Gastroesophageal sphincter (tissue), 4 donors: ENCODE measurements at regions not wholly inside any gene's neighbourhood (a gene's known extent, or its start where the extent isn't known, plus 50 kb on each side); places are given as distances from the start of the nearest gene placed in this dataset.
"Not testable (repeated sequence)": the region's sequence is repeated elsewhere in the genome, so short reads cannot be mapped to it uniquely, and the experiment has no call there.

ENCODE experiments used
- ATAC-seq: fragments of 150-250 bp; one replicate; pipeline ENCODE4 v1.9.1; 2016; ENCODE audit warnings: mild to moderate bottlenecking, moderate library complexity
- H3K27ac ChIP-seq, 4 donors: fragments of 200-600 bp; sonication (generic) in 3 of 4; 1 replicate in 3 of 4; 2 replicates in 1 of 4; pipeline ENCODE4 v1.5.1; 2016 to 2019
- H3K27me3 ChIP-seq: fragments of 200-600 bp; sonication (generic); one replicate; pipeline ENCODE4 v1.5.1; 2019
- H3K36me3 ChIP-seq, 2 donors: fragments of 200-600 bp; sonication (generic); one replicate each; pipeline ENCODE4 v1.5.1; 2019; ENCODE audit warnings: control low read depth in 1 of 2
- H3K4me1 ChIP-seq, 3 donors: fragments of 200-600 bp; sonication (generic); 1 replicate in 2 of 3; 2 replicates in 1 of 3; pipeline ENCODE4 v1.5.1; 2016 to 2019; ENCODE audit warnings: control low read depth in 2 of 3
- H3K4me3 ChIP-seq, 2 donors: fragments of 200-600 bp; sonication (generic); one replicate each; pipeline ENCODE4 v1.5.1; 2019; ENCODE audit warnings: mild to moderate bottlenecking in 1 of 2, moderate library complexity in 1 of 2
- H3K9me3 ChIP-seq, 3 donors: fragments of 200-600 bp; sonication (generic); one replicate each; pipeline ENCODE4 v1.5.1; 2017 to 2019; ENCODE audit warnings: control low read depth in 2 of 3
- CTCF ChIP-seq, 4 experiments: fragments of 200-600 bp in 2 of 4; fragments of 450-650 bp in 2 of 4; sonication (generic) in 1 of 4; IDR thresholded peaks; one replicate each; pipeline ENCODE4 v1.5.1; 2017 to 2019; ENCODE audit warnings: antibody characterized with exemption in 4 of 4, mild to moderate bottlenecking in 2 of 4, moderate library complexity in 2 of 4
- EP300 ChIP-seq: sonication (generic); formaldehyde crosslinking; IDR thresholded peaks from one replicate; pipeline ENCODE4 v1.6.1; 2017; ENCODE audit warnings: antibody characterized with exemption, mild to moderate bottlenecking
- POLR2A ChIP-seq, 2 donors: fragments of 450-650 bp; IDR thresholded peaks; one replicate each; pipeline ENCODE4 v1.6.1; 2017; ENCODE audit warnings: antibody characterized with exemption in 2 of 2, mild to moderate bottlenecking in 2 of 2, moderate library complexity in 1 of 2
- POLR2AphosphoS5 ChIP-seq: sonication (generic); formaldehyde crosslinking; IDR thresholded peaks from one replicate; pipeline ENCODE4 v1.6.1; 2017; ENCODE audit warnings: antibody characterized with exemption
- WGBS, 2 donors: methylation state at CpG; one replicate each; pipeline ENCODE4 v1.1.5; 2018; ENCODE audit warnings: low coverage in 1 of 2; 5-methylcytosine and 5-hydroxymethylcytosine counted together

GRCh38 chr6:78797270-78797669 is 70.1 kb upstream of the IRAK1BP1 start:
- TF ChIP-seq POLR2AphosphoS5, result no peak
- TF ChIP-seq CTCF (IDR thresholded peaks at IDR 0.05), result no peak
- no peak for TF ChIP-seq POLR2A (IDR thresholded peaks at IDR 0.05)
- TF ChIP-seq EP300, result no peak
- Histone ChIP-seq H3K4me3 (no peak overlapping the region), H3K9me3 (peaks cover 0 to 61% (median 0%) of the 10 kb centered on the region in 3 donors), H3K36me3 (no peaks in the 10 kb centered on the region), H3K27ac (no peak overlapping the region), H3K27me3 (no peaks in the 10 kb centered on the region), H3K4me1 (no peaks in the 10 kb centered on the region)
- ATAC-seq, result no peak

GRCh38 chr6:78799682-78800081 is 67.7 kb upstream of the IRAK1BP1 start:
- H3K27me3 ChIP-seq, result no peaks in the 10 kb centered on the region
- no peaks in the 10 kb centered on the region for H3K4me1 ChIP-seq
- no peak overlapping the region for H3K27ac ChIP-seq
- peaks cover 0 to 83% (median 0%) of the 10 kb centered on the region in 3 donors for H3K9me3 ChIP-seq
- no peak for TF ChIP-seq EP300
- no peak for TF ChIP-seq POLR2AphosphoS5
- TF ChIP-seq CTCF (IDR thresholded peaks at IDR 0.05), result no peak
- TF ChIP-seq POLR2A (IDR thresholded peaks at IDR 0.05), result no peak
- WGBS, 2 donors, result 83 to 94% methylated on average over 2 of the region's 2 CpGs
- H3K4me3 ChIP-seq, result no peak overlapping the region
- no peak for ATAC-seq
- H3K36me3 ChIP-seq, result no peaks in the 10 kb centered on the region

GRCh38 chr6:78806792-78807191 is 60.6 kb upstream of the IRAK1BP1 start:
- H3K9me3 ChIP-seq, result peaks cover 0 to 89% (median 0%) of the 10 kb centered on the region in 3 donors
- H3K4me3 ChIP-seq, result not testable (repeated sequence)
- no CpG with 5 or more reads among the region's 1 CpG for WGBS, 2 donors

GRCh38 chr6:78807655-78808355 is 59.5 kb upstream of the IRAK1BP1 start:
- not testable (repeated sequence) for H3K36me3 ChIP-seq, ATAC-seq, H3K4me3 ChIP-seq, H3K27ac ChIP-seq, H3K4me1 ChIP-seq
- H3K27me3 ChIP-seq, result peaks cover 12% of the 10 kb centered on the region
- peaks cover 0 to 80% (median 0%) of the 10 kb centered on the region in 3 donors for H3K9me3 ChIP-seq
- WGBS, 2 donors, result 93% methylated on average over 4 of the region's 10 CpGs; no CpG with 5 or more reads in 1 of the 2 donors

More at GRCh38 chr6:78806792-78807191, 60.6 kb upstream of the IRAK1BP1 start:
- ATAC-seq, H3K36me3 ChIP-seq, H3K4me1 ChIP-seq, H3K27ac ChIP-seq: not testable (repeated sequence)
- peaks cover 12% of the 10 kb centered on the region for H3K27me3 ChIP-seq

- no peak for TF ChIP-seq EP300
- TF ChIP-seq POLR2A (IDR thresholded peaks at IDR 0.05), result no peak
- TF ChIP-seq POLR2AphosphoS5, result no peak
- ATAC-seq, result no peak
- H3K4me3 ChIP-seq, result no peak overlapping the region
- peaks cover 12% of the 10 kb centered on the region for H3K27me3 ChIP-seq
- peaks cover 0 to 74% (median 0%) of the 10 kb centered on the region in 3 donors for H3K9me3 ChIP-seq
- no peaks in the 10 kb centered on the region for H3K4me1 ChIP-seq
- WGBS, 2 donors, result 62% methylated on average over 2 of the region's 4 CpGs; no CpG with 5 or more reads in 1 of the 2 donors
- no peaks in the 10 kb centered on the region for H3K36me3 ChIP-seq
- no peak overlapping the region for H3K27ac ChIP-seq
Observed at GRCh38 chr6:78808356-78808891, 58.9 kb upstream of the IRAK1BP1 start.

- H3K4me1 ChIP-seq, result no peaks in the 10 kb centered on the region
- peaks cover 12% of the 10 kb centered on the region for H3K27me3 ChIP-seq
- H3K36me3 ChIP-seq, result no peaks in the 10 kb centered on the region
- H3K9me3 ChIP-seq, result peaks cover 0 to 70% (median 0%) of the 10 kb centered on the region in 3 donors
- TF ChIP-seq POLR2A (IDR thresholded peaks at IDR 0.05), result no peak
- no peak for TF ChIP-seq CTCF (IDR thresholded peaks at IDR 0.05)
- TF ChIP-seq POLR2AphosphoS5, result no peak
- TF ChIP-seq EP300, result no peak
- H3K27ac ChIP-seq, result no peak overlapping the region
- no peak for ATAC-seq
- 96% methylated on average over 3 of the region's 5 CpGs; no CpG with 5 or more reads in 1 of the 2 donors for WGBS, 2 donors
- no peak overlapping the region for H3K4me3 ChIP-seq
Observed at GRCh38 chr6:78808933-78809332, 58.4 kb upstream of the IRAK1BP1 start.
